ENCODE measurements at regions not wholly inside any gene's neighbourhood (a gene's known extent, or its start where the extent isn't known, plus 50 kb on each side); places are given as distances from the start of the nearest gene placed in this dataset.
"Not testable (repeated sequence)": the region's sequence is repeated elsewhere in the genome, so short reads cannot be mapped to it uniquely, and the experiment has no call there.

DNA sequence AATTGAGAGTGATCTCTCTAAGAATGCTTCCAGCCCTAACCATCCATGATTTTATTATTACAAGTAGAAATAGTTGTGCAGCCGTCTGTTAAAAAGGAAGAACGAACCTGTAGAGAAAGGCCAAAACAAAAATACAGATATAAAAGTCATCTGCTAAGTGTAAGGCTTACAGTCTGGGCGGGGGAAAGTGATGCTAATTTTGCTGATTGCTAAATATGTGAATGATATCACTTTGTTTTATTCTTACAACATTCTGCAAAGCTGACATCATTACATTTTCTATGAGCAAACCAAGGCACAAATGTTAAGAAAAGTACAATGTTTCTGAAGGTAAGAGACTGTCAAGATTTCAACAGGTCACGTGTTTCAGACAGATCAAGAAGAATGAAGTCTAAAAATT lies 101.5 kb upstream of the RAP1B start:
- no peak for DNase-seq

DNA sequence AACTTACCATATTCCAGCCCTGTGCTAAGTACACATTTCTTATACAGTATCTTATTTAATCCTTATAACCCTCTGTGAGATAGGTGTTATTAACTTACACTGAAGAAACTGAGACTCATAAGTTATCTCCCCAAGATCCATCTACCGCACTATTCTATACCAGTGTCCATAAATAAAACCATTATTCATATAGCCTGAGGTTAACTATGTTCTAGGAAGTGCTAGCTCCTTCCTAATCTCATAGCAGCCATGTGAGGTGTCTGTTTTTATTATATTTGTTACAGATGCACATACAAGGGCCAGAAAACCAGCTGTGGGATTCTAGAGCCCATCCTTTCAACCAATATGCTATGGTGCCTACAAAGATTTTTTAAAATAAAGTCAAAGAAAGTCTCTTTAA lies 100.3 kb upstream of the RAP1B start:
- DNase-seq, result no peak

DNA sequence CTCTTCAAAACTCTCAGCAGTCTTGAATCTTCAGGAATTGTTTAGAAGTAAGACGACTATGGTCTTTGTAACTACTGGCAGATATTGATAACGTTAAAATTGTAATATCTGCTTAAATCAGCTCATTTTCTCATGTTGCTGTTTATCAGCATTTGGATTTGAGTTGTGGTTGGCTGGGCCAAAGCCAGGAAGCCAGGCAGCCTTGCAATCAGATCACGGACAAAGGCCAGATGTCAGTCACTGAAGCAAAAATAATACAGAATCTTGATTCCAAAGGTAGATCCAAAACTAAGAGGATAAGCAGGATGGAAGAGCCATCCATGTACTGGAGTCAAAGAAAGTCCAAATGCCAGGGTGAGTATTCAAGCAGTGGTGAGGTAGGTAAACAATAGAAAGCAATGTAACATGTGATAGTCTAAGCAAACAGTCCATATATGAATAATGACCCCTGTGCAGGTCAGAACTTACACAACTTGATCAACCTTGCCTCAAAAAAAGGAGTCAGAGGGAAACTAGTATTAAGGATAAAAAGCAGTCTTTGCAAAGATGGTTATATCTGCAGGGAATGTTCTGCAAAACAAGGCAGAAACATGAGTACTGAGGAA lies 95.8 kb upstream of the RAP1B start:
- DNase-seq, result no peak

DNA sequence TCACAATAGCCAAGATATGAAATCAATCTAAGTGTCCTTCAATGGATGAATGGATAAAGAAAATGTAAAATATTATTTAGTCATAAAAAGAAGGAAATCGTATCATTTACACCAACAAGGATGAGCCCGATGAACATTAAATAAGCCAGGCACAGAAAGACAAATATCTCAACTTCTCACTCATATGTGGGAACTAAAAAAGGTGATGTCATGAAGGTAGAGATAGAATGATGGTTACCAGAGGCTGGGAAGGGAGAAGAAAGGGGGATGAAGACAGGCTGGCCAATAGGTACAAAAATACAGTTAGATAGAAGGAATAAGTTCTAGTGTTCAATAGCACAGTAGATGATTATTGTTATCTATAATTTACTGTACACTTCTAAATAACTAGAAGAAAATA lies 94.9 kb upstream of the RAP1B start:
- no peak for DNase-seq

DNA sequence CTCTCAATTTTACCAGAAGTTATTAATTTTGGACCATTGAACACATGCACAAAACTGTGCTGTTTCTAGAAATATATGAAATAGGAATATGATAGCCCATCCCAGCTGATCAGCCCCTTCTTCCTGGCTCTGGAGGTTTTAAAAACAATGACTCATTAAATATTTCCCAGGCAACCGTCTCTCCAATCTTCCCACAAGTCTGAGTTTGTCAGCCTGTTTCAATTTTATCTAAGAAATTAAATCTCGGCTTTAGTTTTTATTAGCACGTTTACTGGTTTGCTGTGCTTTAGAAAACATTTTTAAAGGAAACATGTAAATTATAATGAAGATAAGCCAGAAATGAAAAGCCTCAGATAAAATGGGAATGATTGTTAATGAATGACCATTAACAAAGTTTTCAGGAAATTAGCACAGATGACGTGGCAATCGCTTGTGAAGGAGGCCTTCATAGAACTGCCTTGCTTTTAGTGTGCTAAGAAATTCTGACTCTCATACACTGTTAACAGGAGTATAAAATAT lies 89.3 kb upstream of the RAP1B start:
- DNase-seq, result no peak

DNA sequence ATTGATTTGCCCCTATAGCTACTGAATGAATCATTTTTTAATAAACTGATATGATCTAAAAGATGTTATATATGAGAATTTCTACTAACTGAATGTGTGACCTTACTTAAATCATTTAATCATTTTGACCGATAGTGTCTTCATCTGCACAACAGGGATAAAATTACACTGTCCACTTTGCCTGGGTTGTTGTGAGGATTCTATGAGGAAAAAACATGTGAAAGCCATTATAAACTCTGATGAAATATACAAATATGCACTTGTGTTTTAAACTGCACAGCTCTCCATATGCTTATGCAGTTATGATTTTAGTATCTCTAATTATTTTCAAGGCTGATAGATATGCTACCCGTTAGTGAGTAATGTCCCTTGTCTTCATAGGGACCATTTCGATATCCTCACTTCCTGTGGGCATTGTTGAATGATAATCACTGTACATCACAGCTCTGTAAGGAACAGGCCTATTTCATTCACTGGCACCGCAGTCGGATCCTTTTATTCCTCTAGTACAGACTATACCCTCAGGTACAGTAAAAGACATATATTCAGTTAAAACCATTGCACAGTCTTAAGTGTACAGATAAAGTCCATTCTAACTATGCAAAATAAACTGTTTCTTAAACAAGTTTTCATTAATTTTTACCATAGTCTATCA lies 88.7 kb upstream of the RAP1B start:
- DNase-seq, result no peak

DNA sequence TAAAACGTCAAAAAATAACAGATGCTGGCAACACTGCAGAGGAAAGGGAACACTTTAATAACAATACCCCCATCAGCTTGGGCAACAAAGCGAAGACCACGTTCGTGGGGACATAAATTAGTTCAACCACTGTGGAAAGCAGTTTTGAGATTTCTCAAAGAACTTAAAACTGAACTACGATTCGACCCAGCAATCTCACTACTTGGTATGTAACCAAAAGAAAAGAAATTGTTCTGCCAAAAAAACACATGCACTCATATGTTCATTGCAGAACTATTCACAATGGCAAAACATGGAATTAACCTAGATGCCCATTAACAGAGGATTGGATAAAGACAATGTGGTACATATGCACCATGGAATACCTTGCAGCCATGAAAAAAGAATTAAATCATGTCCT lies 81.2 kb upstream of the RAP1B start:
- DNase-seq, result no peak

DNA sequence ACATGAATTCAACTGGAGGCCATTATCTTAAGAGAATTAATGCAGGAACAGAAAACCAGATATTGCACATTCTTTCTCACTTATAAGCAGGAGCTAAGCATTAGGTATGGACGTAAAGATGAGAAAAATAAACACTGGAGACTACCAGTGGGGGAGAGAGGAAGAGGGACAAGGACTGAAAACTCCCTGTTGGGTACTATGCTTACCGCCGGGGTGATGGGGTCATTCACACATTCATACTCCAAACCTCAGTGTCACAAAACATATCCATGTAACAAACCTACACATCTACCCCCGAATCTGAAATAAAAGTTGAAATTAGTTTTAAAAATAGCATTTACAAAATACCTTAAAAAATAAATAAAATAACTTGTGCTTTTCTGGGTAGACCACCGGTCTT lies 80.8 kb upstream of the RAP1B start:
- no peak for DNase-seq

DNA sequence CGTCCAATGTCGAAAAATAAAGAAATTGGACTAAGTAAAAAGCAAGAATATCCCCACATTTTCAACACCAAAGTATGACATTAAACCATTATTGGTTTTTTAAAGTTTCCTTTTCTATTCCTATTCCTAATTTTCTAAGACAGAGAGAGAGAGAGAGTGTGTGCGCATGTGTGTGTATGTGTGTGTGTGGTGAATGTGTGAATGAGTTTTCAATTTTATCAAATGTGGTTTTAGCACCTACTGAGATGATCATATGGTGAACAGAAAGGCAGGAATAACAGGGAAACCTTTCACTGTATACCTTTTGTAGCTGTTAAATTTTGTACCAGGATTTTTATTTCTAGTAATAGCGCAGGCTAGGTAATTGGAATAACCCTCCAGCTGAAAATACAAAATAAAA lies 80.4 kb upstream of the RAP1B start:
- DNase-seq, result no peak

DNA sequence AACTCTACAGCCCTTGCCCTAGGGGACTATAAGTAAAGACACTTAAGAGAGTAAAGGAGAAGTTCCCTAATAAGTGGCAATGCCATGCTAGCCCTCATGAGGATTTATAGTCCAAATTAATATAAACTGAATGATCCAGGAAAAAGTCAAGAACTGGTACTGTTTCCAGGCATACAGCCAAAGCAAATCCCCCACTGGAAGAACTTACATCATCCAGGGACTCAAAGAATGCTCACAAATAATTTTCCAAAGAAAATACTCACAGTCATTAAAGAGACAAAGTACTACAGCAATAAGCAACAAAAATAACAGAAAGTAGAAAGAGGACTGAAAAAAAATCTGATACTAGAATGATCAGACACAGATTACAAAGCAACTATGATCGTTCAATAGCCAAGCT lies 79.7 kb upstream of the RAP1B start:
- DNase-seq, result no peak

DNA sequence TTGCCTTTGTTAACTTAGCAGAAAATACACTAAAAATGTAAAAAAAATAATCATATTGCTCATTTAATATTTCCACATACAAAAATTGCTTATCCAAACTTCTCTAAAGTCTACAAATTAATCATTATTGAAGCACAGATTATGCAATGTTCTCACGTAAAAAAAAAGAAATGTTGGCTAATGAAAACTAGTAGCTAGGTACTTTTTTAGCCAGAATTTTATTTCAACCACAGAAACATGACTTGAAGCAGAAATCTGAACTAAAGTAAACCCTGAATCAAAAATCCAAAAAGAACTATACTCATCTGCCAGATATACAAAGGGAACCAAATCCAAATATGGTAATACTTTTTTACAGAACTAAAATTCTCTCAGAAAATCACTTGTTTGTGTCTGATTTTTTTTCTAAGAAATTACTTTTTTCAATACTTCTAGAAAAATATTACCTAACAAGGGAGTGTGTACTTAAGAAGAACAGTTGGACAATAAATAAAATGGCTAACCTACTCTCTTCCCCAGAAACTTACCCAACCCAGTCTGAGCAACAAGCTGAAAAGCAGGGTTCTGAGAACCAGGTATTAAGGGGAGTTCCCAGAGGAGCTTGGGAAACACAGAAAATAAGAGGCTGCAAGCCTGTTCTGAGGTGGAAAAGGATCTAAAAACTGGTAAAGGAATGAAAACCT lies 78.4 kb upstream of the RAP1B start:
- DNase-seq, result no peak

DNA sequence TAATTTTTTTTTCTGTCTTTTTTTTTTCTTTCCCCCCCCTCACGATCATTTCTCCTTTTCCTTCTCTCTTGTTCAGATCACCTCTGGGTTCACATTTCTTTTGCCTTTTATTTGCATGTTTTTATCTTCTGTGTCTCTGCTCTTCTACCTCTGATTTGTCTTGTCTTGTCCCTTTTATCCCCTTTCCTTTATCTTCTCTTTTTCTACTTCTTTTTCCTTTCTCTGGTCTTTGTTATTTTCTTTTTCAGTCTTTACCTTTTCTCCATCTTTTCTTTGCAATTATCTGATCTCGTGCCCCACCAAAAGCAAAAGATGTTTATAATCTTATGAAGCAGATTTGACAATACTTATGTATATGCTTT lies 77.8 kb upstream of the RAP1B start:
- no peak for DNase-seq

DNA sequence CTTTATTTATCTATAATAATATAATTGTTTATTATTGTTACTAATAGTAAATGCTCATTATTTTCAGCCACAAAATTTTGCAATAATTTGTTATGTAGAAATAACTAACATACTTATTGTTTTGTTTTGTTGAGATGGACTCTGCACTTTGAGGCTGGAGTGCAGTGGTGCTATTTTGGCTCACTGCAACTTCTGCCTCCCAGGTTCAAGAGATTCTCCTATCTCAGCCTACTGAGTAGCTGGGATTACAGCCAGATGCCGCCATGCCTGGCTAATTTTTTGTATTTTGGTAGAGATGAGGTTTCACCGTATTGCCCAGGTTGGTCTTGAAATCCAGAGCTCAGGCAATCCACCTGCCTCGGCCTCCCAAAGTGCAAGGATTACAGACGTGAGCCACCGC lies 76.6 kb upstream of the RAP1B start:
- DNase-seq, result no peak

DNA sequence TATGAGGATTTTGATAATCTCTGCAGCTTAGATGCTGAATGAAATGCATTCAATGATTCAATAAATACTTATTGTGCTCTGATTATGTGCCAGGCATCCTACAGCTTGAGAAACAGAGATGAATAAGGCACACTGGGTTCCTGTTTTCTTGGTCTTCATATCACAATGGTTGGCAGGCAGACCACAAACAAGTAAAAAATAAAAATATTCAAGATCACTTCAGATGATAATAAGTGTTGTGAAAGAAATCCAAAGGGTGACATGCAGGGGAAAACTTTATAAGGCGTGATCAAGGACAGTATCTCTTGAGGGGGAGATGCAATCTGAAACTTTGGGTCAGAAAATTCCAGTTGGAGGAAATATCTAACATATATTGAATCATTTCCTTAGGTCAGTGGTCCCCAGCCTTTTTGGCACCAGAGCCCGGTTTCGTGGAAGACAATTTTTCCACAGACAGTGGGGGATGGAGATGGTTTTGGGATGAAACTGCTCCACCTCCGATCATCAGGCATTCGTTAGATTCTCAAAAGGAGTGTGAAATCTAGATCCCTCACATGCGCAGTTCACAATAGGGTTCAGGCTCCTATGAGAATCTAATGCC lies 73.7 kb upstream of the RAP1B start:
- DNase-seq, result no peak

DNA sequence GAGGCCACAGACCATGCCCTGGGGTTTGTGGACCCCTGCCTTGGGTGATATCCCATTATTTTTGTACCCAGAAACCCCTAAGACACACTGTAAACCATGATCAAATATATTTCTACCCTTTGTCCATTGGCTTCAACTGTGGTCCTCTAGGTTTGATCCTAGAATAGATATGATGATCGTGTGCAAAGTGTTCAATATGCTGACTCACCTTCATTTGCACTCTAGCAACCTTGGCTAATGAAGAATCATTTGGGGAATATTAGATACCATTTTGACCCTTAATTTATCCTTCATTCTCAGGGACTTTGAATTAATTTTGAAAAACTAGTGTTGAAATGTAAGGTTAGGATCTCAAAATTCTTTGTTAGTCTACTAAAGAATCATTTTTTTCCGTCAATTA lies 73.1 kb upstream of the RAP1B start:
- no peak for DNase-seq

DNA sequence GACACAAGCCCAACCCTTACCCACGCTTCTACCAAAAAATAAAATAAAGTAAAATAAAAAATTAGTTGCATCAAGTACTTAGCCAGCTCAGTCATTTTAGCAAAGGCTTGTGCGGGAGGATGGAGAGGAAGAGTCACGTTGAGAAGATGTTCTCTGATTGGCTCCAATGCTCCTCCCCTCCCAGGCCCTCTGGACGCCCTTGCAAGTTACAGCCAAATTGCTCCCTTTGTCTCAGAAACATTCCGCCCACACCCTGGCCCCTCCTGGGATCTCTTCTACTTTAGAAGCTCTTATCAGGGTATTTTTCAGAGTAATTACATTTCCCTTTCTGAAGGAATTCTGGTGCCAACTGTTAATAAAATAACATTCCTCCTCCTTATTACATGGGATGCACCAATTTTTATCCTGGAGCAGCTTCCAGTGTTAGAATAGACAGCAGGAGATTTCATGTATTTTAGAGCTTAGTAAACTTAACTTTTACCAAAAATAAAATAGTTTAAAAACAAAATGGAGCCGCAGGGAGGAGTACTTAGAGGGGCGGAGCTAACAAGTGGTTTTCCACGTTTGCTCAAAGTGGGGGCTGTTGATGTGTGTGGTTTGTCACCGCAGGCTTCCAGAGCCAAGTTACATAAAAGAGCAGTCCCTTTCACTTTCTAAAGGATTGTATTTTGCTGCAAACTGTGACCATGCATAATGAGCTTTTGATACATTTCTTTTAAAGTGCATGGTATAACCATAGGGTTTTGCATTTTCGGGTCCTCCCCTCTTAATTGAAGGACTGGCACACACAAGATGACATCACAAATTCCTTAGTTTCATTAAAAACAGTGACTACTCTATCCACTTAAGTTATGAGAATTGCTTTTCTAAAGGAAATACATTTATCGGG lies 71.7 kb upstream of the RAP1B start:
- DNase-seq, result peak; percentile 11

DNA sequence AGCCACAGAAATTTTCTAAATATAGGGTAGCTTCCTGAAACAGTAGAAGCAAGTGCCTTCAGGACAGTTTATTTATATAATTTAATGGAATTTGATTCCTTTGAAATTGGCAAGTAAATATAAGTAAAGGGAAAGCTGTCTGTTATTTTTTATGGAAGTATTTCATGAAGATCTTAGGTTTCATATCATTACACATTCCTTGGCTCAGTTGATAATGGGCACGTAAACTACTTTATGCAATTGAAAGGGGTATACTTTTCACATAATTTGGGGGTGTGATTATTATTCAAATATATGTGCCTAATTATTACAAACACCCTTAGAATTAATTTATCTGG lies 71.1 kb upstream of the RAP1B start:
- DNase-seq, result no peak

DNA sequence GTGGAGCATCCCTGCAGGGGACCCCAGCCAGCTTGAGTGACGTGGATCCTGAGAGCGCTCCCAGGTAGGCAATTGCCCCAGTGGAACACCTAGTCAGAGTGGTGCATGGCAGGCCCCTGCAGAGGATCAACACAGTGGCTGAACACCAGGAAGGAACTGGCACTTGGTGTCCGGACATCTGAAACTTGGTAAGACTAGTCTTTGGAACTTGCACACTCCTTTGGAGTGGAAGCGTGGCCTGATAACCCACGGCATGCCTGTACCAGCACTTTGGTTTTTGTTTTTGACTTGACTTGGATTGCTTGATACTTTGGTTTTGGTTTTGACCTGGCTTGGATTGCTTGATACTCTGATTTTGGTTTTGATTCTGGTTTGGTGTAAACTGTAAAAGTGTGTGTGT lies 69.9 kb upstream of the RAP1B start:
- not testable (repeated sequence) for DNase-seq

DNA sequence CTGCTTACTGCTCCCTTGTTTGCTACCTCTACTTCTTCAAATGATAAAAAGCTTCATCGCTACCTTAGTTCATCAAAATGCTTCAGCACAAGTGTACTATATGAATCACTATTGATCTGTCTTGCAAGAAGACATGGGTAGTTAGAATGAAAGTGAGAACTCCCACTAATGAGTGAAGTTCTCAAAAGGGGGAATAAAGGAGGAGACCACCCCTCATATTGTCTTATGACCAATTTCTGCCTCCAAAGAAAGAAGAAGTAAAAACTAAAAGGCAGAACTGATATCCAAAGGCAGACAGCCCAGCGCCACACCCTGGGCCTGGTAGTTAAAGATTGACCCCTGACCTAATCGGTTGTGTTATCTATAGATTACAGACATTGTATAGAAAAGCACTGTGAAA lies 63.4 kb upstream of the RAP1B start:
- DNase-seq, result not testable (repeated sequence)

DNA sequence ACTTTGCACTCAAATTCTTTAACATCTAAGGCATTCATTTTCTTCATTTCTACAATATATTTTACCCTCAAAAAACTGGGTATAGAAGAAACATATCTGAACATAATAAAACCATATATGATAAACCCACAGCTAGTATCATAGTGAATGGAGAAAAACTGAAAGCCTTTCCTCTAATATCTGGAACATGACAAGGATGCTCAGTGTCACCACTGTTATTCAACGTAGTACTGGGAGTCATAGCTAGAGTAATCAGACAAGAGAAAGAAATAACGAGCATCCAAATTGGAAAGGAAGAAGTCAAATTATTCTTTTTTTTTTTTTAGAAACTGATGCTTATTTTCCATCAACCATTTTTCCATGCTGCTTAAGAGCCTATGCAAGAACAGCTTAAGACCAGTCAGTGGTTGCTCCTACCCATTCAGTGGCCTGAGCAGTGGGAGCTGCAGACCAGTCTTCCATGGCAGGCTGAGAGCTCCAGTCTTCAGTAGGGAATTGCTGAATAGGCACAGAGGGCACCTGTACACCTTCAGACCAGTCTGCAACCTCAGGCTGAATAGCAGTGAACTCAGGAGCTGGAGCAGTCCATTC lies 58.0 kb upstream of the RAP1B start:
- DNase-seq, result not testable (repeated sequence)

DNA sequence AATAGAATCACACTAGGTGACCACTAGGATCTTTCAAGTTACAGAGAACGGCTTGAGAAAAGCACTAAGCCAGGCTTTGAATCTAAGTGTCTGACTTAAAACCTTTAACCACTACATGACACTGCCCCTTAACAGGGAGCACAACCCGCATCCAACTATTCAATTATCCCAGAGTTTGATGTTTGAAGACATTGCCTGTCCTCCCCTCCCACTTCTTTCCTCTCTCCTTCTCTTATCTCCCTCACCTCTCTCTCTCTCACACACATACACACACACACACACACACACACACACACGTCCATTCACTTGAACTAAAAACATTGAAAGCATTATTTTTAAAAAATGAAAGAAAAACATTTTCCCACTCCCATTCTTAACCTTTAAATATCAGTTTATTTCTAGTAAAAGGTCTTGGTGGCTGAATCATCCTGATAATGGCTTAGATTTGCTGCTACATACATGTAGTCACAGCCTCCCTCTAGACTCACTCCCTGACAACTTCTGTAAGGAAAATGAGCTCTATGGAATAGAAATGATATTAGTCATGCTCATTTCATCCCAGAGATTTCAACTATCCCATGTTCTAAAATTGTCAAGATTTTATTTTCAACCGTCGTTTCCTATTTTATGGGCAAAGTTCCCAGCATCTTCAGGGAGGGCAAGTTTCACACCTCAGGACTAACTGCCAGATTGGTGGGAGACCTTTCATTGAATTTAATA lies 53.5 kb upstream of the RAP1B start:
- DNase-seq, result no peak

DNA sequence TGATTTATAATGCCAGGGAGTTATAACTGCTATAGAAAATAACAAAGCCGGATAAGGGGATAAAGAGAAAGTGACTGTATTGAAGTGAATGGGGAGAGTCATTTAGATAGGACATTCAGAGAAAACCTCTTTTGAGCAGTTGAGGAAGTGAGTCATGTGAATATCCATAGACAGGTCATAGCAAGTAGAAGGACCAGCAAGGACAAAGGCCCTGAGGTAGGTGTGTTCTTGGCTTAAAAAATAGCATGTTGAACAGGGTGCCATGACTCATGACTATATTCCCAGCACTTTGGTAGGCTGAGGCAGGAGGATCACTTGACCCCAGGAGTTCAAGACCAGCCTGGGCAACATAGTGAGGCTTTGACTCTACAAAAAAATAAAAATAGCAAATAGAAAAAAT lies 51.5 kb upstream of the RAP1B start:
- DNase-seq, result no peak
